KBM-7 (cell line): ENCODE measurements at regions not wholly inside any gene's neighbourhood (a gene's known extent, or its start where the extent isn't known, plus 50 kb on each side); places are given as distances from the start of the nearest gene placed in this dataset.
"Not testable (repeated sequence)": the region's sequence is repeated elsewhere in the genome, so short reads cannot be mapped to it uniquely, and the experiment has no call there.

Experiments used
- DNase-seq: peaks from one replicate; pipeline ENCODE4 v3.0.0-alpha.2; 2015
- in situ Hi-C: fragments of 300-500 bp; cut with MboI; formaldehyde crosslinking; loops from 2 replicates; pipeline ENCODE4 v1.14.3; 2020; ENCODE audit warnings: low sequenced_read_pairs, low pct_unique_long_range_greater_than_20kb, mixed read lengths

- in situ Hi-C loops, DNase-seq: not testable (repeated sequence)
Measured at GRCh38 chr1:222906271-222906739, 91.5 kb downstream of the DISP1 start.

DNA sequence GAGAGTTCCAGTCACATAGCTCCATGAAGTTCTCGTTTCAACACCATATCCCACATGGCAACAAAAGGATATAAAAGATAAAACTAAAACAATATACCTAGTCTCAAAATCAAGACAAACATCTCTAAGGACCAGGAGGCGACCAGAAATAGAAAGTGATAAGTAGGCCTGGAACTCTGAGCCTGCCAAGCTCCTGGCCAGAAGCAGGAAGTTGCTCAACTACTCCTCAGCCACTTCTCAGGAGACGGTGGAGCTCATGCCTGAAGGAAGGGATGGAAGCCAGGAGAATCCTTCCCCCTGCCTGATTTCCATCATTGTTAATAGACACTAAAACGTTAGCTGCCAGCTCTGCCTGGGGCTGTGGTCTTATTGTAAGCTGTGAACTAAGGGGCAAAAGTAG, 94.7 kb downstream of the DISP1 start:
- in situ Hi-C loops, result no loop called here
- no peak for DNase-seq

GRCh38 chr1:222910699-222911098, 95.9 kb downstream of the DISP1 start:
- no peak for DNase-seq
- in situ Hi-C loops, result no loop called here

- no peak for DNase-seq
- in situ Hi-C loops, result no loop called here
Measured at GRCh38 chr1:222911866-222912265, 97.0 kb downstream of the DISP1 start.

DNA sequence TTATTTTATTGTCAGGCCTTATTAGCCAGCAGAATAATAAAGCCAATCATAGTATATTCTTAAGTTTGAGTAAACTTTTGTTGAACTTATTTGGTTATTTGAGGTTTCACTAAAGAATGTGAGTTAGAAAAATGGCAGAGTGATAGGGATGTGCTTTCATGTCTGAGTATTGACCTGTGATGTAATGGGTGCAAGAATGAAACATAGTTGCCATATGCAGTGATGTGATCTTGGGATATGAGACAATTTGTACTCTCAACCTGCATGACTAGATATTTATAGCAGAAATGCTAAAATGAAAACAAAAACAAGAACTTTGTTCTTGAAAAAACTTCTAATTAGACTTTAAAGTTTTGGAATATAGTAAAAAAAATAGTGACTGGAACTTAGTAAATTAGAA, 97.9 kb downstream of the DISP1 start:
- in situ Hi-C loops, result no loop called here
- no peak for DNase-seq

DNA sequence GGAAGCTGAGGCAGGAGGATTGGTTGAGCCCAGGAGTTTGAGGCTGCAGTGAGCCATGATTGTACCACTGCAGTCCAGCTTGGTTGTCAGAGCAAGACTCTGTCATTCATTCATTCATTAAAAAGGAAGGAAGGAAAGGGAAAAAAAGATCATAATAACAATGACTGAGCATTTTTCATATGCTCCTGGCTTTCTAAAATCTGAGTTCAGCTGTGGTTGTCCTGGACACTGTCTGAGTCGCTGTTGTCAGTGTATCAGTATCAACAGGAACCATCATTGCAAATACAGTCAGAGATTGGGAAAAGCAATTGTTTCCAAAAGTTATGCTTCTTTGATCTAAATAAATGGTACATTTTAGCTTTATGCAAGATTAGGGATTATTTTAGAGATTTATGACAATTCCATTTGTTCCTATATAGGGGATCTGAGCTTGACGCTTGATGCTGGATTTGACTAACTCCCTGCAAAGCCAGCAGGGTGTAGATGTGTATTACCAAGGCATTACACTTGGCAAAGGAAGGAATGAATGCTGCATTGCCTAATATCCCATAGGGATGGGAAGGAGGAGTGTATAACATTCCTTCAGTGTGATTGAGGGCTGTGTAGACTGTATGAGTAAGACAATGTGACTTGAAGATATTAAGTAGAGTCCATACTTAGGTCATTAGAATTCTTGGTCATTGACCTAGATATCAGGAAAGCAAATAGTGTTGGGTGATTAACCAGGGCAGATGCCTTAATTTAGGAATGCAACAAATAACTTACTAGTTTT, 100.2 kb downstream of the DISP1 start:
- in situ Hi-C loops, result no loop called here
- DNase-seq, result no peak

GRCh38 chr1:222916100-222916499, 101.3 kb downstream of the DISP1 start:
- in situ Hi-C loops, result no loop called here
- no peak for DNase-seq

DNA sequence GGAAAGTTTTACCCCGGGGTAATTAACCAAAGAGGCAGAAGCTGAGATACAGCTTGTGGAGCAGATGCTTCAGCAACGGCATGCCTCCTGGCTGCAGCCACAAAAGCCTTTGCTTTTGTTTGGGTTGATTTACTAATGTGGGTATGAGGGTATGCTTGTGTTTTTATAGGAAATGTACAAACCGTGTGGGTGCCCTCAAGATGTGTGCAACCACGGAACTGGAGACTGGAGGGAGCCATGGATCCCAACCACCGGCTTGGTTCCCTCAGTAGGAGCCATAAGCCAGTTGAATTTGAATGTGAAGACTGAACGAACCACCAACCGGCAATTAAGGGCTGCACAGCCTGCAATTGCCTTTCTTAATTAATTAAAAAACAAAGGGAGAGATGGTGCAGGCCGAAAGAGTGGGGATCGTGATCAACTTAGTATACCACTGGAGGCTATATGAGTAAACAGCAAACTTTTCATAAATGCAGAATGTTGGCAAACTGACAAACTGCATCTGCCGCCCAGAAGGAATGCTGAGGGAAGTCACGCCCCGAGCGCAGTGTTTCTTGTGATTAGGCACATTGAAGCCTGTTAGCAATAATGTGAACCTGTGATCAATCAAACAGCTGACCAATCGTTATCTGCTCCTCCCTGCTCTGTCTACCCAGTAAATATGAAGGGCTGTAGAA, 104.1 kb downstream of the DISP1 start:
- no peak for DNase-seq
- in situ Hi-C loops, result no loop called here

DNA sequence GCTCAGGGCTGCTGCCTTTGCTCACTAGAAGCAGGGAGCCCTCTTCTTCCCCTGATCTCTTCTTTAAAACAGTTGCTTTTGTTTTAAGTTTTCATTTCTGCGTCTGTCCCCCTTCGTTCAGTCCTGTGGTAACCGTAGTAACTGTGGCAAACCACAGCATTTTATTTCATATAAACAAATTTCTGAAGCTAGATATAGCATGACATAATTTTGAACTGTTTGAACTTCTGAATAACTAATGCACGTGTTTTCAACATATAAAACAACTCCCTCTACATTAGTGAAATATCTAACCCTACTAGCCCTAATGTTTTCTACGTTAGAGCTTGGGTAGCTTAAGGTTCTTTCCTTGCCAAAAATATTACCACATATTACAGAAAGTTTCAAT, 104.6 kb downstream of the DISP1 start:
- in situ Hi-C loops, result no loop called here
- DNase-seq, result no peak

DNA sequence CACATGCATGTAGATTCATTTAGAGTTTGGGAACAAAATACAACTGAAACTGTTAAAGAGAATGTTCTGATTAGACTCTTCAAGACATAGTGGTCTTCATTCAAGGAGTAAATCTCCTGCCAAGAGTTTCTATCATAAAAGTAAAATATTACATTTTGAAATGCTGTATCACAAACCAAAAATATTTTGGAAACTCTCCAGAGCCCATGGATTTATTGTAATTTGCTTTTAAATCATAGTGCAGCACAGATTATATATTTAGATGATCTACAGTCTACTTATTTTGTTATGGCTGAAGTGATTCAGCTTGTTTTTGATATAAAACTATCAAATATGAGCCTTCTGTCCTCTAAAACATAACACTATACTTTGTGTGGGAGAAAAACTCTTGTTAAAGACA, 105.3 kb downstream of the DISP1 start:
- no peak for DNase-seq
- in situ Hi-C loops, result no loop called here

- DNase-seq, result no peak
- in situ Hi-C loops, result no loop called here
Measured at GRCh38 chr1:222921945-222922344, 107.1 kb downstream of the DISP1 start.

DNA sequence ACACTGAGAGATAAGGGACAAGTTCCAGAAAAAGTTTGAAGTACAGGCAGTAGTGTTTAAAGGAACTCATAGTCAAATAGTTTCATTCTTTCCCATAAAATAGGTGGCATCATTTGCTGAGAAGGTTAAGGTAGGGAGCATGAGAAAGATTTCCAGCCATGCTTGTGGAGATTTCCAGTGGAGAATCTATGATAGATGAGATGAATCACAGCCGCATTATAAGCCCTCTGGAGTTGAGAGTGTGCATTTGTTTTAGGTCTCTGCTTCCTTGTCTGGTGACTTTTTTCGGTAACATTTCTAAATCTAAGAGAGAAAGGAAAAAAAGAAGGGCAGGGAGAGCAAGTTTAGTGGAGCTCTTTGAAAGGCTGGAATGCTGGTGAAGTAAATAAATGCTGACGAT, 108.7 kb downstream of the DISP1 start:
- in situ Hi-C loops, result no loop called here
- no peak for DNase-seq

DNA sequence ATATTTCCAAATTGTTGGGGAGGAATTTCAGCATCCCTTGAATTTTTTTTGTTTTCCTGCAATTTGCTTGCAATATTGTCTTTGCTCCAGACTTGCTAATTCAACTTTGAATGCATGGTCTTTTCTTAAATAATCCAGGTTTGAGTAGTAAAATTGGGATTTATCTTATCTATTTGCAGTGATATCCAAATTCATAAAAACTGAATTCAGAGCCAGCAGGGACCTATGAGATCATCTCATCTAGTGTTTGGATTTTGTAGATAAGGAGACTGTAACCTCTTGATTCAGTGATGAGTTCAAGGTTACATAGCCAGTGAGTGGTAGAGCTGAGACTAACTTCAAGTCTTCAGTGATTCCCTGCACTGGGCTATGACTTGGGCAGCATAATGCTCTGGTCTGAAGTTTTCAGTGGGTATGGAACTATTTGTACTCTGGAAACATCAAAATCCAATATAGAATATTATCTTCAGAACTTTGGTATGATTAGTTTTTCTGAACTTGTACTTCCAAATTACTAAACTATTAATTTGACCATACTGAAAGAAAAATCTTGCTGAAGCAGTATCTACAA, 109.4 kb downstream of the DISP1 start:
- no peak for DNase-seq
- in situ Hi-C loops, result no loop called here

DNA sequence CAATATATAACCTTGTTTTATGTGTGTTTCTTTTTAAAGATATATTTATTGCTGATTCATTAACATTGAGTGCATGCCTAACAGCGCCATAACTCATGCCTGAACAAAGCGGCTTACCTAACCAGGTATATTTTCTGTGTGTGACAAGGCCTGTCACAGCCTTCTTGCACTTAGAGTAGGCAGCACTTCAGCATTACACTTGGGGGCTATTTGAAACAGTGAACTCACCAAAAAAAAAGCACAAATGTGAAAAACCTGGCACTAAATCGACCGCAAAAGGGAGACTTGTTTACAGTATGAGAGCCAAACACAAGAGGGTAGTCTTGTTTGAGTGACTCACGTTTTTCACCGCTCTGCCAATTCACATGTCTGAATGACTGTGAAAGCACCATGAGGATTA, 111.7 kb downstream of the DISP1 start:
- in situ Hi-C loops, result no loop called here
- DNase-seq, result no peak

- in situ Hi-C loops, result no loop called here
- no peak for DNase-seq
Measured at GRCh38 chr1:222927031-222927430, 112.2 kb downstream of the DISP1 start.

DNA sequence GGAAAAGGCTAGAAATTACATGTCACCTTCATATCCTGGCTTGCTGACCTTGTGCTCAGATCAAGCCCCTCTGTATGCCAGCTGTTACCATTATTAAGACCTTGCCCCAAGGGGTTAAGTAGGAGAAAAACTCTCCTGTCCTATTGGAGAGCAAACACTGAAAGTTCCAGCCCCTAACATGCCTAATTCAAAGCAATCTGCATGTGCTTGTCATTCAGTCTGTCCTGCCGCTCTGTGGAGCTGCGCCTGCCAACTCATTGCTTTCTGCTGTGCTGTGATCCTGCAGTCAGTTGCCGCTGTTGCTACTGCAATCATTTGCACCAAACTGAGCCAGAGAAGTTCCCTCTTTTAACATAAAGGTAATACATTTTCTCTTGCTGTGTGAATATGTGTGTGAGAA, 113.4 kb downstream of the DISP1 start:
- in situ Hi-C loops, result no loop called here
- DNase-seq, result no peak

GRCh38 chr1:222930070-222930469, 115.2 kb downstream of the DISP1 start:
- in situ Hi-C loops, result no loop called here
- DNase-seq, result no peak

DNA sequence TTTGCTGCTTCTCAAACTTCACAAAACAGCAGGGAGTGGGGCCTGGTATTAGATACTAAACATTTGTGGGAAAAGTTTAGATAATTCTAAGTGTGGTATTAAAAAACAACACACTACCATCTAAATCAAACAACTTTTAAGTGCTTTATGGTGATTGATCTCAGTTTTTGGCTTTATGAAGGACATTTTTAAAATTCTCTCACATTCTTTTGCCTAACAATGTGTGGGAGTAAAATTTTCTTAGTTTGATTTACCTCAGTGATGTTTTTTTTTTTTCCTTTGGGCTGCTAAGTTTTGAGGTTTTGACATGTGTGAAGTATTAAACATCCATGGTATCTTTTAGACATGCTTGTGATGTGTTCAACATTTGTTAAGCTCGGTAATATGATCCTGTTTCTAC, 116.2 kb downstream of the DISP1 start:
- in situ Hi-C loops, result no loop called here
- DNase-seq, result no peak

DNA sequence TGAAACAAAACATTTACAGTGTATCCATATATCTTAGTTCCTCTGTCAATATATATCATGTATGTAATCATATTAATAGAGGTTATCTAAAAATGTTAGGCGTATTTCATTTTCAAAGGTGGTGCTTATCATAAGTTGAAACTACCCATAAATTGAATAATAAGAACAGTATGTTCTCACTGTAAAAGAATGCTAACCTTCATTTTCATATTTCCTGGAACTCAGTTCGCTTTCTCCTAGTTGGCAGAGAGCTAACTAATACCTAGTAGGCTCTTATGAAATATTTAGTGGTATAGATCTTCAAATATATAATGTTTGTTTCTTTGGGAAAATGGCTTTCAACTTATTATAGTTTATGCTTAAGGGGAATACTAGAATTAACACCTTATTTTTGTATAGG, 118.4 kb downstream of the DISP1 start:
- DNase-seq, result no peak
- in situ Hi-C loops, result no loop called here

- in situ Hi-C loops, result no loop called here
- DNase-seq, result no peak
Measured at GRCh38 chr1:222935239-222935900, 120.5 kb downstream of the DISP1 start.
